ENCODE measurements at regions not wholly inside any gene's neighbourhood (a gene's known extent, or its start where the extent isn't known, plus 50 kb on each side); places are given as distances from the start of the nearest gene placed in this dataset.

DNA sequence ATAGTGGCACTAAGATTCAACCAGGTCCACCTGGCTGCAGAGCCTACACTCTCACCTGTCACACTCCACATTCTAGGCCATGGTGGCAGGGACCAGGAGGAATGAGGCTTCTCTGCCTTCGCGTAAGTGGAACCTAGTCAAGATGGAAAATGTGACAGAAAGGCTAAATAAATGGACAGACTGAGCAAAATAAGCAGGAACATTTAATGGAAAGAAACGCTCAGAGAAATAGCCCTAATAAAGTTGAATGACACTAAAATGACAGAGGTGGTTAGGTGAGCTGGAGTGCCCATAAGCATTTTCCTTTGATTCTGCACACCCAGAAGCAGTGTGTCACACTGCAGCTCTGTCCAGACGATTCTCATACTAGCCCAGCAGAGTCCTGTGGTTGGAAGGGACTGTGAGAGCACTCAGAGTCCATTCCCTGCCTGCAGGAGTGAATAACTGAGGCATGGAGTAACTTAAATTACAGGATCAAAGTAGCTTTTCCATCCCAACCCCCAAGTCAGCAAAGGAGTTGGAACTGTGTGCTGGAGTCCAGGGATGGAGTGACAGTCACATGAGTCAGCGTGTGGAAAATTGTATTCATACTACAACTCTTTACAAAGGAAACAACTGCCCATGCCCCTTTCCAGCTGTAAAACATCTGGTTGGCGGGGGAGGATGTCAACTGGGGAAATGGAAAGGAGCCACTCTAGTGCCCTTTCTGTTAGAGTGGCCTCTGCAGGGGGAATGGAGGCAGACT lies 105.4 kb upstream of the LGALSL start:
- no peaks in the 10 kb centered on the region for H3K27me3 ChIP-seq (ENCODE audit: control insufficient read depth in 2 of 2, insufficient read depth in 2 of 2, low read length in 2 of 2)
- no peaks in the 10 kb centered on the region for H3K9me3 ChIP-seq (replicated peaks in 1 of 2; ENCODE audit: control insufficient read depth in 1 of 2, insufficient read depth in 1 of 2, low read length in 2 of 2)
- no peaks in the 10 kb centered on the region for H3K36me3 ChIP-seq (replicated peaks in 1 of 2; ENCODE audit: control insufficient read depth in 1 of 2, insufficient read depth in 2 of 2, low read length in 2 of 2)
- no peak overlapping the region for H2AFZ ChIP-seq (ENCODE audit: insufficient read depth, low read depth, low read length, poor library complexity, severe bottlenecking)
- H3K4me2 ChIP-seq (replicated peaks; ENCODE audit: extremely low read depth, low read length, poor library complexity, severe bottlenecking), result no peak overlapping the region
- no peaks in the 10 kb centered on the region for H3K4me1 Mint-ChIP-seq
- no peaks in the 10 kb centered on the region for H3K79me2 ChIP-seq (ENCODE audit: insufficient read depth, low read length)
- H3K4me3 Mint-ChIP-seq, result no peak overlapping the region
- no peaks in the 10 kb centered on the region for H3K36me3 Mint-ChIP-seq
- peaks cover 0 to 4% (median 0%) of the 10 kb centered on the region in 7 donors for H3K9me3 Mint-ChIP-seq
- no peak overlapping the region for H3K4me3 ChIP-seq (replicated peaks in 1 of 3; ENCODE audit: low read depth in 2 of 3, low read length in 3 of 3)
- intact Hi-C loops (cut with micrococcal nuclease), result no loop called here
- H3K27me3 Mint-ChIP-seq (ENCODE audit: low read depth in 3 of 3), result peaks cover 0 to 2% (median 0%) of the 10 kb centered on the region in 3 donors
- DNase-seq, result no peak
- H3K9ac ChIP-seq (ENCODE audit: insufficient read depth, low read length, poor library complexity, severe bottlenecking), result no peak overlapping the region
- TF ChIP-seq, protein P1, sequence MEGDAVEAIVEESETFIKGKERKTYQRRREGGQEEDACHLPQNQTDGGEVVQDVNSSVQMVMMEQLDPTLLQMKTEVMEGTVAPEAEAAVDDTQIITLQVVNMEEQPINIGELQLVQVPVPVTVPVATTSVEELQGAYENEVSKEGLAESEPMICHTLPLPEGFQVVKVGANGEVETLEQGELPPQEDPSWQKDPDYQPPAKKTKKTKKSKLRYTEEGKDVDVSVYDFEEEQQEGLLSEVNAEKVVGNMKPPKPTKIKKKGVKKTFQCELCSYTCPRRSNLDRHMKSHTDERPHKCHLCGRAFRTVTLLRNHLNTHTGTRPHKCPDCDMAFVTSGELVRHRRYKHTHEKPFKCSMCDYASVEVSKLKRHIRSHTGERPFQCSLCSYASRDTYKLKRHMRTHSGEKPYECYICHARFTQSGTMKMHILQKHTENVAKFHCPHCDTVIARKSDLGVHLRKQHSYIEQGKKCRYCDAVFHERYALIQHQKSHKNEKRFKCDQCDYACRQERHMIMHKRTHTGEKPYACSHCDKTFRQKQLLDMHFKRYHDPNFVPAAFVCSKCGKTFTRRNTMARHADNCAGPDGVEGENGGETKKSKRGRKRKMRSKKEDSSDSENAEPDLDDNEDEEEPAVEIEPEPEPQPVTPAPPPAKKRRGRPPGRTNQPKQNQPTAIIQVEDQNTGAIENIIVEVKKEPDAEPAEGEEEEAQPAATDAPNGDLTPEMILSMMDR (IDR thresholded peaks at IDR 0.05), result no peak
- H3K4me1 ChIP-seq (ENCODE audit: control insufficient read depth in 1 of 2, insufficient read depth in 2 of 2, low read length in 2 of 2), result no peaks in the 10 kb centered on the region
- H3K27ac Mint-ChIP-seq, result no peak overlapping the region
- H3K27ac ChIP-seq (ENCODE audit: low read depth in 1 of 2, low read length in 2 of 2), result no peak overlapping the region
- no peaks in the 10 kb centered on the region for H4K20me1 ChIP-seq (ENCODE audit: insufficient read depth, low read length)
- WGBS (ENCODE audit: insufficient coverage), result 100% methylated on average over 1 of the region's 6 CpGs

GRCh38 chr2:64349131-64349530 lies 104.8 kb upstream of the LGALSL start:
- no CpG with 5 or more reads among the region's 2 CpGs for WGBS (ENCODE audit: insufficient coverage)
- Mint-ChIP-seq H3K27ac (no peak overlapping the region), H3K4me1 (no peaks in the 10 kb centered on the region), H3K27me3 (ENCODE audit: low read depth in 3 of 3) (peaks cover 0 to 2% (median 1%) of the 10 kb centered on the region in 3 donors), H3K9me3 (peaks cover 0 to 4% (median 0%) of the 10 kb centered on the region in 7 donors), H3K36me3 (no peaks in the 10 kb centered on the region), H3K4me3 (no peak overlapping the region)
- H3K4me3 ChIP-seq (replicated peaks in 1 of 3; ENCODE audit: low read depth in 2 of 3, low read length in 3 of 3), result no peak overlapping the region
- H3K9me3 ChIP-seq (replicated peaks in 1 of 2; ENCODE audit: control insufficient read depth in 1 of 2, insufficient read depth in 1 of 2, low read length in 2 of 2), result no peaks in the 10 kb centered on the region
- intact Hi-C loops (cut with micrococcal nuclease), result no loop called here
- TF ChIP-seq, protein P1 (IDR thresholded peaks at IDR 0.05), result no peak
- H3K9ac ChIP-seq (ENCODE audit: insufficient read depth, low read length, poor library complexity, severe bottlenecking), result no peak overlapping the region
- no peaks in the 10 kb centered on the region for H3K36me3 ChIP-seq (replicated peaks in 1 of 2; ENCODE audit: control insufficient read depth in 1 of 2, insufficient read depth in 2 of 2, low read length in 2 of 2)
- no peak overlapping the region for H3K4me2 ChIP-seq (replicated peaks; ENCODE audit: extremely low read depth, low read length, poor library complexity, severe bottlenecking)
- no peak overlapping the region for H2AFZ ChIP-seq (ENCODE audit: insufficient read depth, low read depth, low read length, poor library complexity, severe bottlenecking)
- no peaks in the 10 kb centered on the region for H3K27me3 ChIP-seq (ENCODE audit: control insufficient read depth in 2 of 2, insufficient read depth in 2 of 2, low read length in 2 of 2)
- H3K27ac ChIP-seq (ENCODE audit: low read depth in 1 of 2, low read length in 2 of 2), result no peak overlapping the region
- no peaks in the 10 kb centered on the region for H3K79me2 ChIP-seq (ENCODE audit: insufficient read depth, low read length)
- DNase-seq, result no peak
- no peaks in the 10 kb centered on the region for H4K20me1 ChIP-seq (ENCODE audit: insufficient read depth, low read length)
- no peaks in the 10 kb centered on the region for H3K4me1 ChIP-seq (ENCODE audit: control insufficient read depth in 1 of 2, insufficient read depth in 2 of 2, low read length in 2 of 2)
